BLaER1 (cell line): ENCODE measurements at regions not wholly inside any gene's neighbourhood (a gene's known extent, or its start where the extent isn't known, plus 50 kb on each side); places are given as distances from the start of the nearest gene placed in this dataset.

ENCODE experiments used
- H3K27ac ChIP-seq: shearing (Covaris generic); formaldehyde crosslinking; 2 replicates; pipeline ENCODE4 v1.8.1; 2022
- H3K27me3 ChIP-seq: shearing (Covaris generic); formaldehyde crosslinking; 2 replicates; pipeline ENCODE4 v1.8.1; 2022
- H3K36me3 ChIP-seq: shearing (Covaris generic); formaldehyde crosslinking; 2 replicates; pipeline ENCODE4 v1.8.1; 2022
- H3K4me1 ChIP-seq: shearing (Covaris generic); formaldehyde crosslinking; 2 replicates; pipeline ENCODE4 v1.8.1; 2022
- H3K4me2 ChIP-seq: shearing (Covaris generic); formaldehyde crosslinking; 2 replicates; pipeline ENCODE4 v1.8.1; 2022
- H3K4me3 ChIP-seq: shearing (Covaris generic); formaldehyde crosslinking; 2 replicates; pipeline ENCODE4 v1.8.1; 2022
- H3K9ac ChIP-seq: shearing (Covaris generic); formaldehyde crosslinking; 2 replicates; pipeline ENCODE4 v1.8.1; 2022
- H3K9me3 ChIP-seq: shearing (Covaris generic); formaldehyde crosslinking; 2 replicates; pipeline ENCODE4 v1.8.1; 2022
- H4K20me1 ChIP-seq: shearing (Covaris generic); formaldehyde crosslinking; 2 replicates; pipeline ENCODE4 v1.8.1; 2022
- Cebpa-rat ChIP-seq: shearing (Covaris generic); IDR thresholded peaks from 2 replicates; pipeline ENCODE4 v1.8.1; 2022

DNA sequence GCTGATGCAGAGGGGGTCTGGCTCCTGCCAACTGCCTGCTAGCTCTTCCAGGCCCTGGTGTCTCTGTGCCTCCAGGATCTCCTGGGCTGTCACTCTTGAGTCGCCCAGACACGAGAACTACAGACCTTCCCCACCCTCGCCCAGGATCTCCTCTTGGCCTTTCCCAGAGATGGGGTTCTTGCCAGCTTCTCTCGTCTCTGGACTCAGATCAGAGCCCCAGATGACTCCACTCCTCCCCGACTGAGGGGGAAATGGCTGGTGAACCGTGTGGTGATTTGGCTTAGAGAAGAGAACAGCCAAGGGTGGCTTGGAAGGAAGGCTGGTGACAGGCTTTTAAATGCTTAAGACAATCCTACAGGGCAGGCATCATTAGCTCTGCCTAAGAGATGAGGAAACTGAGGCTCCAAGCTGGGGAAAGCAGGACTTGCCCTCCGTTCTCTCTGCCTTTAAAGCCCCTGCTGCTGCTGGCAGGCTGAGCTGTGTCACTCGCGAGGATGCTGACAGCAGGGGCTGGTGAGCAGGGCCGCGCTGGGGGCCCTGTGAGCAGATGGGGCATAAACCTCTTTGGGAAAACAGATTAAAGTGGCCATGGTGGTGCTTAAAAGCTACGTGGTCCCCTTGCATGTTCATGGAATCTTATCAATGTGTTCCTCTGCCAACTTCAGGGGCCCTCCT lies 90.3 kb upstream of the THY1 start:
- H3K36me3 ChIP-seq: no peaks in the 10 kb centered on the region
- H3K27ac ChIP-seq: peak overlapping the region; percentile 20; the same call in 1 of the 2 replicates
- no peaks in the 10 kb centered on the region for H3K27me3 ChIP-seq
- H3K4me2 ChIP-seq: peak overlapping the region; percentile 75
- peaks cover 49% of the 10 kb centered on the region for H3K4me1 ChIP-seq
- H4K20me1 ChIP-seq: no peaks in the 10 kb centered on the region
- no peaks in the 10 kb centered on the region for H3K9me3 ChIP-seq
- no peak overlapping the region for H3K4me3 ChIP-seq
- H3K9ac ChIP-seq: peak overlapping the region; percentile 19; the same call in 1 of the 2 replicates
- TF ChIP-seq Cebpa-rat: no peak

GRCh38 chr11:119512369-119512768 lies 89.4 kb upstream of the THY1 start:
- Histone ChIP-seq H3K27me3 (no peaks in the 10 kb centered on the region), H3K27ac (peak overlapping the region; percentile 20; the same call in 1 of the 2 replicates), H3K9ac (peak overlapping the region; percentile 19; the same call in 1 of the 2 replicates), H3K4me3 (no peak overlapping the region), H3K9me3 (no peaks in the 10 kb centered on the region), H3K4me1 (peaks cover 49% of the 10 kb centered on the region), H3K4me2 (peak overlapping the region; percentile 75), H3K36me3 (no peaks in the 10 kb centered on the region), H4K20me1 (no peaks in the 10 kb centered on the region)
- TF ChIP-seq Cebpa-rat: no peak

DNA sequence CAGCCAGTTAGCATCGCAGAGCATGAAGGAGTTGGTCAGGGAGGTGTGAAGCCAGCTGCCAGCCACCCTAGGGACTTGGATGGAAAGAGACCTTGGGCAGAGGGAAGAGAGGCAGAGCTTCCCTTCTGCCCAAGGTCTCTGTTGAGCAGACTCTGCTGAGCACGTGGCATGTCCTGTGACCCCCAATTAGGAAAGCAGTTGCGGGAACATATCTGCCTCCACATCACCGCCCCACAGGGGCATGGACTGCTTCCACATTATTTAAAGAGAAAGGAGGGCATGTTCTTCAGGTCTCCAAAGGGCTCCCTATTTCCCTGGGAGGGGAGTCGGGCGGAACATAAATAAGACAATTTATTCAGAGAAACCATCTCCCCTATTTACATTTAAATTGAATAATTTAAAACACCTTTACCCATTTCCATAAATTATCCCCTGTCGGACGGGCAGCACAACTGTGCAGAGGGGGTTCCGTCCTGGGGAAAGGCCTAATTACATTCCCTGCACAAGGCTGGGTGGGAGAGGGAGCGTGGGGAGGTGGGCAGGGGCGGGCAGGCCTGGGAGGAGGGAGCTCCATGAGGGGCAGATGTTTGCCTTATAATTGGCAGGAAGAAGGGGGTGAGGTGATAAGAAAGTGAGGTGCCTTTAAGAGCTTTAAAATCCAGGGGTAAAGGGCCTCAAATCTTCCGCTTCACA lies 88.8 kb upstream of the THY1 start:
- no peaks in the 10 kb centered on the region for H4K20me1 ChIP-seq
- no peaks in the 10 kb centered on the region for H3K9me3 ChIP-seq
- no peak for TF ChIP-seq Cebpa-rat
- peak overlapping the region; percentile 20; the same call in 1 of the 2 replicates for H3K27ac ChIP-seq
- peak overlapping the region; percentile 75 for H3K4me2 ChIP-seq
- H3K36me3 ChIP-seq: no peaks in the 10 kb centered on the region
- no peak overlapping the region; the same call in 1 of the 2 replicates for H3K9ac ChIP-seq
- H3K27me3 ChIP-seq: no peaks in the 10 kb centered on the region
- H3K4me3 ChIP-seq: no peak overlapping the region
- H3K4me1 ChIP-seq: peaks cover 49% of the 10 kb centered on the region

DNA sequence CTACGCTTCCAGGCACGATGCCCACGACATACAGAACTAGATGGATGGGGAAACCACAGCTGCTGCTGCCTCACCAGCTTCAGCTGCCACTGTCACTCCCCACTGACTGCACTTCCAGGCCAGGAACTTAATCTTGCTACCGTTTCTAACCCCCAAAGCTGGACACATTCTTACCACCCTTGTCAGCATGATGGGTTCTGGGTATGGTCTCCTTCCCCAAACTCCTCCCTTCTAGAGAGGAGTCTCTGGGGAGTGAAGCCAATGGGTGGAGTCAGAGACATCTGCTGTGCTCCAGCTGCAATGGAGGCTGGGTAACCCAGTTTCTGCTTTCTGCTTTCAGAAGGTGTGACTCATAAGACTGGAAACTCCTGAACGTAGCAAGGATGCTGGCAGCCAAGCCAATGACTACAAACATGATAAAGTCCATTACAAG lies 87.0 kb upstream of the THY1 start:
- Histone ChIP-seq H3K27me3 (no peaks in the 10 kb centered on the region), H3K4me2 (peak overlapping the region; percentile 42), H3K27ac (0 out of 2 replicates have a peak overlapping the region, but pooled peaks have one; percentile 41), H3K4me1 (peaks cover 49% of the 10 kb centered on the region), H3K9ac (no peak overlapping the region), H3K36me3 (no peaks in the 10 kb centered on the region), H4K20me1 (no peaks in the 10 kb centered on the region), H3K4me3 (no peak overlapping the region), H3K9me3 (no peaks in the 10 kb centered on the region)
- TF ChIP-seq Cebpa-rat: no peak

DNA sequence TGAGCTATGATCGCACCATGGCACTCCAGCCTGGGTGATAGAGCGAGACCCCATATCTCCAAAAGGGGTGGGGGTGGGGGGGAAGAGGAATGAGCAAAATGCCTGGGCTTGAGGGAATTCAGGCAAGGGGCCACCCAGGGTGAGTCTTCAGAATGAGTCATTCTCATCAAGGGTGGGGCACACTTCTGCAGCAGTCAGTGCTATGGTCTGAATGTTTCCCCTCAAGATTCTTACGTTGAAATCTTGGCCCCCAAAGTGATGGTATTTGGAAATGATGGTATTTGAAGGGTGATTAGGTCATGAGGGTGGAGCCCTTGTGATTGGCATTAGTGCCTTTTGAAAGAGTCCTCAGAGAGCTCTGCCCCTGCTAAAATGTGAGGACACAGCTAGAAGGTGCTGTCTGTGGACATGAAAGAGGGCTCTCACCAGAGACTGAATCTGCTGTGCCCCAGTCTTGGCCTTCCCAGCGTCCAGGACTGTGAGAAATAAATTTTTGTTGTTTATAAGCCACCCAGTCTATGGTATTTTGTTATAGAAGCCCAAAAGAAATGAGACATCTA lies 86.4 kb upstream of the THY1 start:
- Histone ChIP-seq H3K27ac (peak overlapping the region; percentile 41; the same call in 1 of the 2 replicates), H3K9ac (no peak overlapping the region), H3K36me3 (no peaks in the 10 kb centered on the region), H3K27me3 (no peaks in the 10 kb centered on the region), H3K9me3 (no peaks in the 10 kb centered on the region), H3K4me2 (peak overlapping the region; percentile 42), H3K4me1 (peaks cover 49% of the 10 kb centered on the region), H4K20me1 (no peaks in the 10 kb centered on the region), H3K4me3 (no peak overlapping the region)
- no peak for TF ChIP-seq Cebpa-rat

GRCh38 chr11:119506436-119506835 lies 83.5 kb upstream of the THY1 start:
- Histone ChIP-seq H3K4me1 (peaks cover 25% of the 10 kb centered on the region), H3K4me3 (no peak overlapping the region), H3K27ac (no peak overlapping the region), H4K20me1 (no peaks in the 10 kb centered on the region), H3K9ac (no peak overlapping the region), H3K36me3 (no peaks in the 10 kb centered on the region), H3K4me2 (no peak overlapping the region), H3K27me3 (no peaks in the 10 kb centered on the region), H3K9me3 (no peaks in the 10 kb centered on the region)
- TF ChIP-seq Cebpa-rat: no peak

GRCh38 chr11:119505861-119506260 lies 82.9 kb upstream of the THY1 start:
- H3K9ac ChIP-seq: no peak overlapping the region
- H3K36me3 ChIP-seq: no peaks in the 10 kb centered on the region
- H3K4me2 ChIP-seq: no peak overlapping the region
- no peak overlapping the region for H3K4me3 ChIP-seq
- H3K4me1 ChIP-seq: peaks cover 20% of the 10 kb centered on the region
- H3K9me3 ChIP-seq: no peaks in the 10 kb centered on the region
- H3K27ac ChIP-seq: no peak overlapping the region
- no peaks in the 10 kb centered on the region for H3K27me3 ChIP-seq
- TF ChIP-seq Cebpa-rat: no peak
- no peaks in the 10 kb centered on the region for H4K20me1 ChIP-seq

GRCh38 chr11:119505071-119505470 lies 82.1 kb upstream of the THY1 start:
- Histone ChIP-seq H4K20me1 (no peaks in the 10 kb centered on the region), H3K36me3 (no peaks in the 10 kb centered on the region), H3K4me2 (no peak overlapping the region), H3K4me1 (peaks cover 12% of the 10 kb centered on the region), H3K27ac (no peak overlapping the region), H3K9ac (no peak overlapping the region), H3K27me3 (no peaks in the 10 kb centered on the region), H3K9me3 (no peaks in the 10 kb centered on the region), H3K4me3 (no peak overlapping the region)
- no peak for TF ChIP-seq Cebpa-rat

DNA sequence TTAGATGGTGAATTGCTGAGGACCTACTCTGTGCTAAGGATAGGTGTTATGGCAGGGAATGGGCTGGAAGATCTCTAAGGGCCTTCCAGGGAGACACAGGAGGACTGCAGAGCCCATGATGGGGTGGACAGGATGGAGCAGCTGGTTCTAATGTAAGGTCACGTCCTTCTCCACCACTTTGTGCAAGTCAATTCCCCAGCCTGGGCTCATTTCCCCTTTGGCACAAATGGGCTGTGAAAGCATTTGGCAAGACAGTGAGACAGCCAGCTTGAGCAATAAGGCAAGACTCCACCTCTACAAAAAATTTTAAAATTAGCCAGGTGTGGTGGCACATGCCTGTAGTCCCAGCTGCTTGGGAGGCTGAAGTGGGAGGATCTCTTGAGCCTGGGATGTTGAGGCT lies 81.4 kb upstream of the THY1 start:
- Histone ChIP-seq H3K9ac (no peak overlapping the region), H3K27me3 (no peaks in the 10 kb centered on the region), H3K4me2 (no peak overlapping the region), H3K4me1 (peaks cover 5% of the 10 kb centered on the region), H4K20me1 (no peaks in the 10 kb centered on the region), H3K27ac (no peak overlapping the region), H3K4me3 (no peak overlapping the region), H3K9me3 (no peaks in the 10 kb centered on the region), H3K36me3 (no peaks in the 10 kb centered on the region)
- TF ChIP-seq Cebpa-rat: no peak

DNA sequence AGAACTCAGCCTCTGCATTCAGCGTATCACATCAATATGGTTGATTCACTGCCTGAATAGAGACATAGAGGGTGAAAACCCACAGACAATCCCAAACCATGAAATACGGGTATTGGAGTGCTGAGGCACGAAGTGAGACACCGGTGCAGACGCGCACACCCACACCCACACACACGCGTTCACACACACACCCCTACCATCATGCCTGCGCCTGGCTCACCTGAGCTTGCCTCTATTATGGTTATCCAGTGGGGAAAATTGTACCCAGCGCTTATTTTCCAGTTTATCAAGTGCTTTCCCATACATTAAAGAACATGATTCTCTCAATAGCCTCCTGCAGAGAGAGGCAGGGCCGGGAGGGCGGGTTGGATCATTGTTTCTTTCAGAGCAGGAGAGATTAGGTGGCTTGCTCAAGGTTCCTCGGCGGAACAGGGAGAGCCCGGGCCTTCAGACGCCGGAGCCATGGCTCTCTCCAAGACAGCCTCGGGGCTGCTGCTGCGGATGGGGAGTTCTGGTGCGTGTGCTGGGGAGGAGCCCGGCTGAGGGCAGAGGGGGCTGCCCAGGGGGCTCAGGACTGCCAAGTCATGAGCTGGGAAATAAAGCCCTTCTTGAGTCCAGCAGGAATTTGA lies 78.9 kb upstream of the THY1 start:
- Histone ChIP-seq H3K27me3 (no peaks in the 10 kb centered on the region), H3K4me3 (no peak overlapping the region), H3K9ac (no peak overlapping the region), H3K4me2 (no peak overlapping the region), H3K27ac (no peak overlapping the region), H3K4me1 (no peaks in the 10 kb centered on the region), H3K9me3 (no peaks in the 10 kb centered on the region), H4K20me1 (no peaks in the 10 kb centered on the region), H3K36me3 (no peaks in the 10 kb centered on the region)
- TF ChIP-seq Cebpa-rat: no peak
